Keratinocyte (primary cell): ENCODE measurements at regions not wholly inside any gene's neighbourhood (a gene's known extent, or its start where the extent isn't known, plus 50 kb on each side); places are given as distances from the start of the nearest gene placed in this dataset.

Source experiments
- EZH2 ChIP-seq: IDR thresholded peaks from one replicate; pipeline ENCODE4 v1.6.1; 2012; ENCODE audit warnings: inconsistent platforms, mild to moderate bottlenecking, low read length, moderate library complexity
- TF ChIP-seq, protein P1 (sequence below), 3 experiments: IDR thresholded peaks in 1 of 3; conservative IDR thresholded peaks in 1 of 3; optimal IDR thresholded peaks in 1 of 3; 2 replicates in 2 of 3; 3 replicates in 1 of 3; pipeline versions ENCODE3 to v1.5.1; 2011; ENCODE audit warnings: low read length in 3 of 3, mild to moderate bottlenecking in 3 of 3, moderate library complexity in 2 of 3, control low read depth in 1 of 3, inconsistent platforms in 1 of 3; ENCODE audit not compliant: insufficient read depth in 2 of 3; ENCODE audit errors: extremely low read depth in 1 of 3

DNA sequence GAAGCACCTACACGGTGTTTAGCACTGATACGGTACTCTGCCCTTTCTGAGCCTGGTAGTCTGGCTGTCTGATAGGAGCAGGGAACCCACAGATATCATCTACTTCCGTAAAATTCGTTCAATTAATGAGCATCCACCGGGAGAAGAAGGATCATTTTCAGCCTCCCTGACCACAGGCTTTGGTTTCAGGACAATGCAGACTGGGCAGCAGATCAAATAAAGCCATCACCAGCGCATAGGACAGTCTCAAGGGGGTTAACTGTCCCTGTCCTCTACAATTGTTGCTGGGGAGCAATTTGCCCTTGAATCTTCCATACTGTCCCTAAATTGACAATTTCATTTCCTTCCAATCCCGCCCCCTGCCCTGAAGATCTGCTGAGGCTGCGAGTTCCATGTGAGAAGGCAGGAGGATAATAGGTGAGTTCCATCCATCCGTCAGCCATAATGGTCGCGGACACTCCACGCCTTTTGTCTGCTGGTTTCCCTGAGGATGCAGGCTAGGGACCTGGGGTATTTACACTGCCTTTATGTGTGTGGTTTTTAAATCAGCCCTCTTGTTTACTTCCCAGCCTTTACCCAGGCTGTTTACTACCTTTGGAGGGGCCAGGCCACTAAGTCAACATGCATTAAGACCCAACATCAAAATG, 110.0 kb downstream of the MYCN start:
- TF ChIP-seq, protein P1, sequence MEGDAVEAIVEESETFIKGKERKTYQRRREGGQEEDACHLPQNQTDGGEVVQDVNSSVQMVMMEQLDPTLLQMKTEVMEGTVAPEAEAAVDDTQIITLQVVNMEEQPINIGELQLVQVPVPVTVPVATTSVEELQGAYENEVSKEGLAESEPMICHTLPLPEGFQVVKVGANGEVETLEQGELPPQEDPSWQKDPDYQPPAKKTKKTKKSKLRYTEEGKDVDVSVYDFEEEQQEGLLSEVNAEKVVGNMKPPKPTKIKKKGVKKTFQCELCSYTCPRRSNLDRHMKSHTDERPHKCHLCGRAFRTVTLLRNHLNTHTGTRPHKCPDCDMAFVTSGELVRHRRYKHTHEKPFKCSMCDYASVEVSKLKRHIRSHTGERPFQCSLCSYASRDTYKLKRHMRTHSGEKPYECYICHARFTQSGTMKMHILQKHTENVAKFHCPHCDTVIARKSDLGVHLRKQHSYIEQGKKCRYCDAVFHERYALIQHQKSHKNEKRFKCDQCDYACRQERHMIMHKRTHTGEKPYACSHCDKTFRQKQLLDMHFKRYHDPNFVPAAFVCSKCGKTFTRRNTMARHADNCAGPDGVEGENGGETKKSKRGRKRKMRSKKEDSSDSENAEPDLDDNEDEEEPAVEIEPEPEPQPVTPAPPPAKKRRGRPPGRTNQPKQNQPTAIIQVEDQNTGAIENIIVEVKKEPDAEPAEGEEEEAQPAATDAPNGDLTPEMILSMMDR (optimal IDR thresholded peaks at IDR 0.05 in 1 of 3, IDR thresholded peaks at IDR 0.05 in 1 of 3, conservative IDR thresholded peaks at IDR 0.05 in 1 of 3; ENCODE audit: extremely low read depth in 1 of 3, insufficient read depth in 2 of 3, low read length in 3 of 3) = no peak
- TF ChIP-seq EZH2 = no peak
